G401 (cell line): ENCODE measurements at regions not wholly inside any gene's neighbourhood (a gene's known extent, or its start where the extent isn't known, plus 50 kb on each side); places are given as distances from the start of the nearest gene placed in this dataset.

Experiments
- DNase-seq: peaks from one replicate; pipeline ENCODE4 v3.0.0-alpha.2; 2015; ENCODE audit warnings: low spot score
- in situ Hi-C: cut with HindIII; loops from 2 replicates; pipeline ENCODE4 v1.10.0; 2016; ENCODE audit warnings: low sequenced_read_pairs, mixed read lengths

DNA sequence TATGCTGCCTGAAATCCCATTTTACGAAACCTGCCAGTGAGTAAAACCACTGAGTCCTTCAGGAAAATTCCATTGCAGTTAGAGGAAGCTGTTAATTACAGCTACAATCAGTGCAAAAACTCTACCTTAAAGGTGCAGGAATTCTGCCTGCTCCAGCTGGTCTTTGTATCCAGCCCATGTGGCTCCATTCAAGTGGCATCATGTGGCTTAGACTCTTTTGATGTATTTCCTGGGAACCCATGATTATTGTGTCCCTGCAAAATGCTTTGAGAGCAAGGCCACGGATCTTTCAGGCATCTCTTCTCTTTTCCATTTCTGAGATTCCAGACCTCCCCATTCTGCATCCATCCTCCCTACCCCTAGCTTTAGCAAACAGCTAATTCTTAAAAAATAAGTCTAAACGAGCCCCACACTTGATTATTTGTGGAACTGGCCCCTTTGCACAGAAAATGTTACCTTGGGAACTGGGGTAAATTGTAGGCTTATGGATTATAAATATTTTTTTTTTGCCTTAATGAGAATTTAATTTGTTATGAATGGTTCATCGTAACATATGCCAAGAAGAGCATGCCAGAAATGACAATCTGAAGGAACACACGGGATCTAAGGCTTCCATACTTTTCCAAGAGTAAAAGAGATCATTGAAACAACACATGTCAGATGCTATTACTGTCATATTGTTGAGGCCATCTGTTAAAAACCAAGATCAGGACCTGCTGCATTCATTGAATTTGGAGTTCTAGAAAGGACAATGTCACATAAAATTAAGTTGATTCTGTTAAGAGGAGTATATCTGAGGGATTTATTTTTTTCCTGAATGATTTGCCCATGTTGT lies 144.6 kb downstream of the TPH2 start:
- DNase-seq, result peak; percentile 96
- in situ Hi-C loops, result no loop called here

DNA sequence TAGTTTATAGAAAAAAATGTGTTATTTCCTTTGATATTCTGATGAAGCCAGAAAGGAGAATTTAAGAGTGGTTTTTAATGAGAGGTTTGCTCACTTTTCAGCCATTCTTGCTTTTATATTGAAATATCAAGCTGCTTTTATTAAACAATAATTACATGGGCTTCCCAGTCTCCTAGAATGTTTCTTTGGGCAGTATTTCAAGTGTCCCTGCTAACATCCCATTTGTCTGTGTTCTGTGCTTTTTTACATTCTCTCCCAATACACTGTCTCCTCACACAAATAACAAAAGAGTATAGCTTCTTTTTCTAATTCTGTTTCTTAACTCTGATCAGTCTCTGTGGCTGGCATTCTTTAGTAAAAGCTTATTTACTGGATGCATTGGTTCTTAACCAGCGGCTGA lies 145.4 kb downstream of the TPH2 start:
- peak; percentile 76 for DNase-seq
- in situ Hi-C loops, result no loop called here

DNA sequence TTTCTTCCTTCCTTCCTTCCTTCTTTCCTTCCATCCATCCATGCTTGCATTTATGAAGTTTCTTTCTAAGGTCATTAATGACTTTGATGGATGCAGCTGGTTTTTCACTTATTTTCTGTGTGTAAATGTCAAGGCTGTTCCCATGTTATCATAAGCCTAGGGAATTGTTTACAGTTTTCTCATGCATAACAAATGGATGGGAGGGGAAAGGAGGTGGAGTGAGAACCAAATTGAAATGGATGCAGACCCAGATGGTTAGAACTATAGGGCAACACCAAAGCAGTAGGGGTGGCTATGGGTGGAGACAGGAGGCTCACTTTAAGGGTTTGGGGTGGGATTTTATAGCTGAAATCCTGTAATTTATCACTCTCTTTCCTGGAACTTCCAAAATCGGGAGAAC lies 146.2 kb downstream of the TPH2 start:
- DNase-seq, result no peak
- in situ Hi-C loops, result no loop called here

DNA sequence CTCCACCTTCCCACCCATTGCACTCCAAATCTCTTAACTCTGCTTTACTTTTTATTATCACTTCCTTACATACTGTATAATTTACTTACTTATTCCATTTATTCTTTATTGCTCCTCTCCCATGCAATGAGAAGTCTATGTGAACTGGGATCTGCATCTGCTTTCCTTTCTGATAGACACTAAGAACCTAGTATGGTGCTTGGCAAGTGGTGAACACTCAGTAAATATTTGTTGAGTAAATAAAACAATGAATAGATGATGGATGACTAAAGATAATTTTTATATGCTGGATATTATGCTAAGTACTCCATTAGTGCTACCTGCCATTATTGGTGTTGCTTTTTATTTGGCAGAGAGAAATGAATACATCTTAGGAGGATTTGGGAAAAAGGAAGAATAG lies 151.0 kb downstream of the TPH2 start:
- in situ Hi-C loops, result no loop called here
- DNase-seq, result no peak

DNA sequence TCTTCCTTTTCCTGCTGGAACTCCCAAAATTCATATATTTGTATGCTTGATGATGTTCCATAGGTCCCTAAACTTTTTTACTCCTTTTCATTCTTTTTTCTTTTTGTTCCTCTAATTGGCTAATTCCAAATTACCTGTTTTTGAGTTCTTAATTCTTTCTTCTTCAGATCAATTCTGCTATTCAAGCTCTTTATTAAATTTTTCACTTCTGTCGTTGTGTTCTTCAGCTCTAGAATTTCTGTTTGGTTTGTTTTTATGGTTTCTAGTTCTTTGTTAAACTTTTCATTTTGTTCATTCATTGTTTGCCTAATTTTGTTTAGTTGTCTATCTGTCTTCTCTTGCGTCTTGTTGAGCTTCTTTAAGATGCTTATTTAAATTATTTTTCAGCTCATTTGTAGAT lies 154.8 kb downstream of the TPH2 start:
- DNase-seq, result no peak
- in situ Hi-C loops, result no loop called here

DNA sequence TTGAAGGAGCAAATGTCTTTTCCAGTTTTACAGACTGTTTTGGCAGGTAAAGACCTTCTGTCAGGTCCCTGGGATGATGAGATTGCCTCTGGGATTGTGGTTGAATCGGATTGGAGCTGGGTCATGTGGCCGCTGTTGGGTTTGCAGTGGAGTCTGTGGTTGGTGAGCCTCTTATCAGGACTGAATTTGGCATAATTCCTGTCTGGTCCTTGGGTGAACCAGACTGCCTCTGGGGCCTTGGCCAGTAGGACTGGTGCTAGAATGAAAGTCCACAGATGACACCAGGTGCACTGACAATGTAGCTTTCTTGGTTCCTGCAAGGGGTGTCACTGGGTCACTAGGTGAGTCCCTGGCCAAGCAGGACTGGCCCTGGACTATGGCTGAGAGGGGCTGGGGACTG lies 155.3 kb downstream of the TPH2 start:
- in situ Hi-C loops, result no loop called here
- DNase-seq, result no peak

DNA sequence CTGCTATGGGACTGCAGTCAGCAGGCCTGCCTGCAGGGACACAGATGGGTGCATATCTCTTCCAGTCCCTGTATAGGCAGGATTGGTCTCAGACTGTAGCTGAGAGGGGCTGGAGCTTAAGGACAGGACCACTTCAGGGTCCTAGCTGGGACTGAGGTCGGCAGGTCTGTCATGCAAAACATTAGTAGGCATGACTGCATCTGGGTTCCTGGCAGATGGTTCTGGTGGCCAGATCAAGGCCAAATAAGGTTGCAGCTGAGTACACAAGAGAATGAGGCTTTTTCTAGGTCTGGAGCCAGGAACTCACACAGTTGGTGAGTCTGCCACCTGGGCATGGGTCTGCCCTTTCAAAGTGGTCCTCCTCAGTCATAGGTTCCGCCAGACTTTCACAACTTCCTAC lies 155.8 kb downstream of the TPH2 start:
- in situ Hi-C loops, result no loop called here
- DNase-seq, result peak; percentile 40

DNA sequence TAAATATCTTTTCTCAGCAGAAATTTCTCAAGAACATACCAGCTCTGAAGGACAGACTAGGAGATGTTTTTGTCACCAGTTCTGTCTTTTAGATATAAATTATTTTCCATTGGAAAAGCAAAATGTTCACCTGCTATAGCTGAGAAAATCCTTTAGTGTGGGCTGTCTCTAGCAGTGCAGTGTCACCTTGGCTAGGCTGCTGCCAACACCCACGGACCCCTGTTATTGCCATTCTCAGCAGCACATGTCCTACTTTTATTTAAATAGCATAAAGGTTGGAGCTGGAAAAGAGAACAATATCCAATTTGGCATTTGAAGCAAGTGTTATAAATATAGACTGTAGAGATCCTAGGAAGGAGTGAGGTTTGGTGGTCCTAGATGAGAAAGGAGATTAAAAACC lies 156.4 kb downstream of the TPH2 start:
- no peak for DNase-seq
- in situ Hi-C loops, result no loop called here

DNA sequence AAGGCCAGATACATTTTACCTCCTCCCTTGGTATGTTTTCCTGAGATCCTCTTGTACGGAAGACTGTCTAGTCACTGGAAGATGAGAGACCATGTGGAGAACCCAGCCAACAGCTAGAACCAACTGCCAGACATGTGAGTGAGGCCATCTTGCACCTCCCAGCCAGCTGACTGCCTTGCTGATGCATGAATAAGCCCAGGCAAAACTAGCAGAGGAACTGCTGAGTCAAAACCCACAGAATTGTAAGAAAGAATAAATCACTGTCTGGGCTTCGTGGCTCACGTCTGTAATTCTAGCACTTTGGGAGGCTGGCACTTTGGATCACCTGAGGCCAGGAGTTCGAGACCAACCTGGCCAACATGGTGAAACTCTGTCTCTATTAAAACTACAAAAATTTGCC lies 160.0 kb downstream of the TPH2 start:
- DNase-seq, result no peak
- in situ Hi-C loops, result no loop called here

DNA sequence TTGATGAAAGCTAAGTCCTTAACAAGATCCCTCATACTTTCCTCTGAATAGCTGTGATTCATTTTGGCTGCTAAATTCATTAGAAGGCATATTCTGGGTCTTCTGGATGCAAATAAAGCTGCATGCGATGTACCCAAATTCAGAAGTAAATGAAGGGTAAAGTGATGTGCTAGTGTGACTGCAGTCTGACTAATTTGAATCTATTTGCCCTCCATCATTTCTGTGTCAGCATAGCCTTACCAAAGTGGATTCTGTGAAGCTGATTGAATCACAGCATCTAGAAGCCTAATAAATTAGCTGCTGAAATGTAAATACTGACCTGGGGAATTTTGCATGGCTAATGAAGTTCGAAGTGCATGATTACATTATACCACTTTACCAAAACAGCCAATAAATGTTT lies 162.2 kb downstream of the TPH2 start:
- no peak for DNase-seq
- in situ Hi-C loops, result no loop called here

DNA sequence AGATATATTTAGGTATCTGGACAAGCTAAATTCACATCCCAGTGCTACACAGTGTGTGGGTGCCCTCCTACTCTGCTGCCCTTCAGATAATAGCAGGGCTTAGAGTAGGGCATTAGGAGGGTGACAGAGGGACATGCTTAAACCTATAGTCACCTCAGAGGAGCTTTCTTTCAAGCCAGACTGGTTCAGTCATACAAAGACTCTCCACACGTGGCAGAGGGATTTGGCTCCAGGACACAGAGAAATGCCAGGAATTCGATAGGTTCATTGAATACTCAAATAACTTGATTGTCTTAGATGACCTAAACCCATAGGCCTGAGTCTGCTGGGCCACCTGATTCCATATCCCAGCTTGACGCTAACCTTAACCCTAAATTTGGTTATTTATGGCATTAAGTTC lies 163.5 kb downstream of the TPH2 start:
- DNase-seq, result no peak
- in situ Hi-C loops, result no loop called here

DNA sequence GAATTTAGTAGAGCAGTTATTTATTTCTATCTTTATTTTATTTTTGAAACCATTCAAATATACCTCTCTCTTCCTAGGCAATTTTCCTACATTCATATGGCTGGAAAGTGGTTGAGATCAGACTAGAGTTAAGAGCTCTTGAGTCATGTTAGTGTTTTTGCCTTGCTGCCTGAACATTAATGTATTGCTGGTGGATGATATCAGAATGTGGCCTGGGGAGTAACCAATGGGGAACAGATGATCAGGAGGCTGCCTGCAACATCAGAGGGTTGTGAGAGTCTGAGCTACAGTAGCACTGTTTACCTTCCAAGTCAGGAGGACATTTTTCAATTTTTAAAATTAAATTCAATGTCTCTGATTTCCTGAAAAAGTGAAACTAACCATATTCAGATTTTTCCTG lies 166.3 kb upstream of the TRHDE start:
- in situ Hi-C loops, result no loop called here
- DNase-seq, result no peak

DNA sequence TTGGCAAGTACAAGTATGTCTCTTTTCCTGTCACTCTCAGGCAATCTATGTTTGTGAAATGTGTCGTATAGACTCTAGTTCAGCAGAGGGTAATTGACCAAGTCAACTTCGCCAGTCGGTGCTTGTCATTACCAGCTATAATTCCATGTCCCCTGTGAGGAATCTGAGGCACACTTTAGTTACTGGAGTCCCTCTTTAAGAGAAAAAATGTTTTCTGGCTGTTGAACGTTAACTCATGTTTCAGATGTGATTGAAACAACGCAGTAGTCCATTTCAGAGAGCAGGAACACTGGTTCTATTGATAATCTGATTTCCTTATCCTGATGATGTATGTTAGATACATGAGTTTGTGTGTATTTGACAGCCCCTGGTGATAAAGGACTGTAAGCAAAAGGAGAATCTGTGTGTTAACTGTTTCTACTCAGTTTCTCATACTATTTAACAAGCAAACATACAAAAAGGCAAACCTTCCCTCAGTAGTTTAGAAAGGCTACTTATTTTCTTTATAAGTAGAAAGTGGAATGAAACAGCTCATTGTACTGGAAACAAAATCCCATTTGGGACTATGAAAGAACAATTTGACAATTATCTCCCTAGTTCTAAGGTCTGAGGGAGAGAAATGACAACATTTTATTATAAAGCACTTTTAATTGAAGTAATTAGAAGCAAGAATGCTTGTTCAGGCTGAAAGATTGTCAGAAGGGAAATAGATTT lies 161.1 kb upstream of the TRHDE start:
- in situ Hi-C loops, result no loop called here
- DNase-seq, result no peak

DNA sequence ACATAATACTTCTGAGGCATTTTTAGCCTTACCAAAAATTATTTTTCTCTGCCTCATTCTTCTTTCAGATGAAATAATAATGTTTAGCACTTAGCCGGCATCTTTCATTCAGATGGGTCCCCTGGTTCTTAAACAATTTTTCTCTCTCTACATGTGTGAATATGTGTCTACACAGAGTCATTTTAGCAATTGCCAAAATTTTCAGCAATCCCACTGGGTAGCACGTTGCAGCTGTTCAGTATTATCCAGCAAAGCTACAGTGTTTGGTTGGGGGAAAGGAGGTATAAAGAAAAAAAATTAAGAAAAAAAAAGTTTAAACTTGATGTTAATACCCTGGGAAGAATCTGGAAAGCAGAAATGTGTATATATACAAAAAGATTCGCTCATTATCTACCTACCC lies 160.5 kb upstream of the TRHDE start:
- DNase-seq, result no peak
- in situ Hi-C loops, result no loop called here

DNA sequence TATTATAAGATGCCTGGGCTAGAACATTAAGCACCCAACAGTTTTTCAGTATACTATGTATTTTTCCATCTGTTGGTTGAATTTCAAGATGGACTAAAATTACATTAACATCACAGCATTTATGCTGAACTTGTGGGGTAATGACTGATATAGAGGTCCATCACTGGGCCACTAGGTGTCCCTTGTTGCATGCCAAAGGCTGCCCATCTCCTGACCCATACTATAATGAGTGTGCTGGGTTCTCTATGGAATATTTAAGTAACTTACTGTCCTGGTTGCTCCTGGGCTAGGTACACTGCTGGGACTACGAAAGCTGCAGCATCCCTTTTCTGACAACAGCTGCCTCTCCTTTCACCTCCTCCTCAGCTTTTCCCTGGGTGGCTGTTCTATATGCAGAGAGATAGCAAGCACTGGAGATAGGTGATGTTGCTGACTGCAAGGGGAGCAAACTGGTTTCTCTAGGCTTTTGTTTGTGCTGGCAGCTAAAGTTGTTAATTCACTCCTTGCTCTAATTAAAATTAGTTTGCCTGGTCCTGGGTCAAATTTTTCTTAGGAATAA lies 138.6 kb upstream of the TRHDE start:
- in situ Hi-C loops, result no loop called here
- DNase-seq, result no peak

DNA sequence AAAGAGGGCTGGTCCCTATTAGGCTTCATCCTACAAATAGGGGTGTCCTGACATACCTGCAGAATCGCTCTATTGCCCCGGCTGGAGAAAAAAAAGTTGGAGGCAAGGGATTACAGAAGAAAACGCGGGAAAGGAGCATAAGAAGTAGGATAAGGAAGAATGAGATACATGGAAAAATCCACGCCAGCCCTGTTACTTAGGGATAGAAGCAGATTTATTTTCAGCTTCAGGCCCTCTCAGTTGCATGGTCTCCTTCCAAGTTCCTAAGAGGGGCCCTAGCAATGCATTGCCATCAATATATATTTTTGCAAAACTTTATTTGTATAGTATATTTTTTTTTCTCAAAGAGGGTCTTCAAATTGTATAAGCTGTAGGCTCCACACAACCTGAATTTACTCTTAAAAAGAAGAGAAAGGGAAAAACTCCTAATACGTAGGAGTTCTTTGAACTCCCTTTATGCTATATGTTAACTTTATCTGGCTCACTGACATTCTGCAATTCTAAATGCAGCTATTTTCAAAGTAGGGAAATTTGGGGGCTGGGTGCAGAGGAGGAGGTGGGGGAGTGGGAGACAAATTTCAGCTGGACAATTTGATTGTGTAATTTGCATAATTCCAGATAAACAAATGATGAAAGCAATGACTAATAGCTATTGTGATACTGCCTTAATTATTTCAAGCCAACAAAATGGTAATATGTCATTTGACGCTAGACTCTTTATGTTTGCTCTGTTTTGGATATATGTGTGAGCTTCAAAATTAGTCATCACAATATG lies 137.7 kb upstream of the TRHDE start:
- in situ Hi-C loops, result no loop called here

DNA sequence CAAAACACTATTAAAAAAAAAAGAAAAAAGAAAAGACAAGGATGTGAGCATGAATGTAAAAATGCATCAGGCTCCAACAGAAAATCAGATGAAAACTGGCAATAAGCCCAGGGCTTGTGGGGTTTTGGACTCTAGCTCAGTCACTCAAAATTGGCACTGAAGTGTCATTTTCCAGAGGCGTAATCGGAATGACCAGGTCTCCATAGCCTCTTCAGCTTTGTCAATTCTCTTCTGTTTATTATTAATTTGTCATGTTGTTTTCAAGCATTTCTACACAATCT lies 137.2 kb upstream of the TRHDE start:
- in situ Hi-C loops, result no loop called here
- DNase-seq, result peak; percentile 65

More for the DNA sequence above, 137.7 kb upstream of the TRHDE start:
- DNase-seq, result no peak

DNA sequence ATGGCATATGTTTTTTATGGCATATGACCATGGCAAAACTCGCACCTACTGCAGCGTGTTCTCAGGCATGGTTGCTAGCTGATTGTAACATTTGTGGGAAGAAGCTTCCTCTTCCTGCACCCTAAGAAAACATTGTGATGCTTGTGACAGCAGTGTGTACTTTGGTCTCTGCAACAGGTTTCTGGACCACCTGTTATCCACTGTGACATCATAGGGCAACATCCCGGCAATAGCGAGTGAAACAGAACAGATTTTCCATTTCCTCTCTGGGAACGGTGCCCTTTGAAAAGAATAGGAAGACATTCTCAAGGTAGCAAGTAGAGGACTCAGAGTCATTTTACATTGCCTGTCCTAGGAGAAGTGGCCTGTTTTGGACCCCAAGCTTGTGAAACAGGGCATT lies 135.4 kb upstream of the TRHDE start:
- peak; percentile 90 for DNase-seq
- in situ Hi-C loops, result no loop called here

DNA sequence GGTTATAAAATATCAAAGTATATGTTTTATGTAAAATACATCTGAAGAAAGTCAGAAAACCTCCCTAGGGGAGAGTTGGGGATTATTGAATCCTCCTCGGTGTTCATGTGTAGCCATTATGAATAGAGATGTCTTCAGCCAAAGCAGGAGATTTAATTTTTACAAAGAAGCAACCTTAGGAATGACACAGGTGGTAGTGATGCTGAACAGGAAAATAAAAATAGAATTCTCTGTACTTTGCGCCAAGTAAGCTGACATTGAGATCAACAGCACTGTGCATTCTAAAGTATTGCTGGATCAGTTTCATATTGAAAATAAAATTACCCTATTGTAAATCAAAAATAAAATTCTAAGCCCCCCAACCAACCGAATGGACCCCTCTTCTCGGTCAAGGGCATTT lies 132.8 kb upstream of the TRHDE start:
- in situ Hi-C loops, result no loop called here
- peak; percentile 62 for DNase-seq

DNA sequence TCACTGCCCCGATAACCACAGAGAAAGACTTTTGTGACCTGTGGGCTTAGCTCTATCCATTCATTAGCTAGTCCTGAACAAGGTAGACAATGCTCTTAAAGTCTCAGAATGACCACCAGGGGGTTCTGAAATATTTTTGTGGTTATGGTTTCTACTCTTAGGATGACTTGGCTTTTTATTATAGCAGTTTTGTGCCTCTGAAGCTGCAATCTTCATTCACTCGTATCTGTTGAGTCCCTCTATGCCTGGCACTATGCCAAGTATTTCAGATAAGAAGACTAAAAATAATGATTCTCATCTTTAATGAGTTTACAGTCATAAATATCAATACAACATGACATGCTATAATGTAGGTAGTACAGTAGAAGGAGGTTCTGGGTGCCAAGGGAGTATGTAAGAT lies 130.8 kb upstream of the TRHDE start:
- DNase-seq, result peak; percentile 29
- in situ Hi-C loops, result no loop called here
